ENCODE measurements at regions not wholly inside any gene's neighbourhood (a gene's known extent, or its start where the extent isn't known, plus 50 kb on each side); places are given as distances from the start of the nearest gene placed in this dataset.

DNA sequence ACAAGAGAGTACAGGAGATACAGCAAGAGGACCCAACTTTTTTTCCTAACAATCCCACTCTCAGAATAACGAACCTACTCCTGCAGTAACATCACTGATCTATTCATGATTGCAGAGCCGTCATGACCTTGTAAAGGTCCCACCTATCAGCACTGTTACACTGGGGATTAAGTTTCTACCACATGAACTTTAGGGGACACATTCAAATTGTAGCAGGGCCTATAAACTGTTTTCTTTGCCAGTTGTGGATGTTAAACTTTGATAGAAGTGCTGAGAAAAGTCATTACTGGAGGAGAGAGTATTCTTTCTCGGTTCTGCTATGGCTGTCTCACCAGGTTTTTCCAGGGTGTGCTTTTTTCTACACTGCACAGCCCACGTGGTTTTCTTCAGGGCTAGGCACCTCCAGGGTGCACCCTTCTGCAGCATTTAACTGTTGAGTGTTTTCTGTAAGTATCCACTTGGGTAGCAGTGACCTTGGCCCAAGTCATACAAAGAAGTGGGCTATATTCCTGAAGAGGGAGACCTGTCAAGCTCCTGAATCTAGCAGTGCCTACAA, 131.6 kb upstream of the AHR start:
- no peaks in the 10 kb centered on the region for H3K4me1 Mint-ChIP-seq

DNA sequence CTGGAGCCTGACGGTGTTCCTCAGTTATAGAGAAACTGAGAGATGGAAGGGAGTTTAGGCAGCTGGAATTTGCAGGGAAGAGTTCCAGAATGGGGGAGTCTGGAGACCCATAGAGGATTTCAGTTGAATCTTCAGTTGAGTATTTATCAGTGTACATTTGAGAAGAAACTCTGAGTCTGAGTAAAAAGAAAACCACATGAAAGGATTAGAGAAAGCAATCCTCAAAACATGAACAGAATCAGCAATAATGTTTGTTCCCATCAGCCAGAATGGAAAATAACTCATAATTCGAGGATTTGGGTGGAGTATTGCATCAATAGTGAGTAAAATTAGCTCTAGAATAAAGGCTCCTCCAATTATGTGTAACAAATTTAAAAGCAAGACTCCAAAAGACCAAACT, 130.0 kb upstream of the AHR start:
- no peak overlapping the region for H3K4me3 Mint-ChIP-seq
- H3K27me3 Mint-ChIP-seq (ENCODE audit: low read depth): no peaks in the 10 kb centered on the region
- peaks cover 4% of the 10 kb centered on the region for H3K9me3 Mint-ChIP-seq
- H3K4me1 Mint-ChIP-seq: no peaks in the 10 kb centered on the region
- TF ChIP-seq, protein P1, sequence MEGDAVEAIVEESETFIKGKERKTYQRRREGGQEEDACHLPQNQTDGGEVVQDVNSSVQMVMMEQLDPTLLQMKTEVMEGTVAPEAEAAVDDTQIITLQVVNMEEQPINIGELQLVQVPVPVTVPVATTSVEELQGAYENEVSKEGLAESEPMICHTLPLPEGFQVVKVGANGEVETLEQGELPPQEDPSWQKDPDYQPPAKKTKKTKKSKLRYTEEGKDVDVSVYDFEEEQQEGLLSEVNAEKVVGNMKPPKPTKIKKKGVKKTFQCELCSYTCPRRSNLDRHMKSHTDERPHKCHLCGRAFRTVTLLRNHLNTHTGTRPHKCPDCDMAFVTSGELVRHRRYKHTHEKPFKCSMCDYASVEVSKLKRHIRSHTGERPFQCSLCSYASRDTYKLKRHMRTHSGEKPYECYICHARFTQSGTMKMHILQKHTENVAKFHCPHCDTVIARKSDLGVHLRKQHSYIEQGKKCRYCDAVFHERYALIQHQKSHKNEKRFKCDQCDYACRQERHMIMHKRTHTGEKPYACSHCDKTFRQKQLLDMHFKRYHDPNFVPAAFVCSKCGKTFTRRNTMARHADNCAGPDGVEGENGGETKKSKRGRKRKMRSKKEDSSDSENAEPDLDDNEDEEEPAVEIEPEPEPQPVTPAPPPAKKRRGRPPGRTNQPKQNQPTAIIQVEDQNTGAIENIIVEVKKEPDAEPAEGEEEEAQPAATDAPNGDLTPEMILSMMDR (conservative IDR thresholded peaks at IDR 0.05): no peak
- DNase-seq (ENCODE audit: low read depth, low spot score): no peak
- H3K27ac Mint-ChIP-seq (ENCODE audit: unreplicated experiment): no peak overlapping the region
- peaks cover 2% of the 10 kb centered on the region for H3K36me3 Mint-ChIP-seq (ENCODE audit: low read depth)

More for the DNA sequence above, 131.6 kb upstream of the AHR start:
- H3K9me3 Mint-ChIP-seq: peaks cover 4% of the 10 kb centered on the region
- H3K27ac Mint-ChIP-seq (ENCODE audit: unreplicated experiment): no peak overlapping the region
- no peak for DNase-seq (ENCODE audit: low read depth, low spot score)
- H3K4me3 Mint-ChIP-seq: no peak overlapping the region
- TF ChIP-seq, protein P1 (conservative IDR thresholded peaks at IDR 0.05): no peak
- no peaks in the 10 kb centered on the region for H3K27me3 Mint-ChIP-seq (ENCODE audit: low read depth)
- H3K36me3 Mint-ChIP-seq (ENCODE audit: low read depth): peaks cover 2% of the 10 kb centered on the region

DNA sequence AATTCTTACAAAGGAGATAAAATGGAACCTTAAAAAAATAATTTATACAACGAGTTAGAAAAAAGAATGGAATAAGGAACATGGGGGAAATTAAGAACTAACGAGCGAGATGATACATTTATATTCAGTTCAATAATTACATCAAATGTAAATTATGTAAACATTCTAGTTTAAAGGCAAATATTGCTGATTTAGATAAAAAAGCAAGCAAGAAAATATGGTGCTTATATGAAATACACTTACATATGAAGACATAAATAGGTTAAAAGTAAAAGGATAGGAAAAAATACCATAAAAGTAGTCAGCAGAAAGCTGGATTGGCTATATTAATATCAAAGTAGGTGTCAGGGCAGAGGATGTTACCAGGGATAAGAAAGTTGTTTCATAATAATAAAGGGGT, 127.0 kb upstream of the AHR start:
- Mint-ChIP-seq H3K27me3 (ENCODE audit: low read depth) (no peaks in the 10 kb centered on the region), H3K4me3 (no peak overlapping the region), H3K36me3 (ENCODE audit: low read depth) (peaks cover 2% of the 10 kb centered on the region), H3K4me1 (no peaks in the 10 kb centered on the region), H3K9me3 (no peaks in the 10 kb centered on the region), H3K27ac (ENCODE audit: unreplicated experiment) (no peak overlapping the region)
- DNase-seq (ENCODE audit: low read depth, low spot score): no peak
- TF ChIP-seq, protein P1 (conservative IDR thresholded peaks at IDR 0.05): no peak

DNA sequence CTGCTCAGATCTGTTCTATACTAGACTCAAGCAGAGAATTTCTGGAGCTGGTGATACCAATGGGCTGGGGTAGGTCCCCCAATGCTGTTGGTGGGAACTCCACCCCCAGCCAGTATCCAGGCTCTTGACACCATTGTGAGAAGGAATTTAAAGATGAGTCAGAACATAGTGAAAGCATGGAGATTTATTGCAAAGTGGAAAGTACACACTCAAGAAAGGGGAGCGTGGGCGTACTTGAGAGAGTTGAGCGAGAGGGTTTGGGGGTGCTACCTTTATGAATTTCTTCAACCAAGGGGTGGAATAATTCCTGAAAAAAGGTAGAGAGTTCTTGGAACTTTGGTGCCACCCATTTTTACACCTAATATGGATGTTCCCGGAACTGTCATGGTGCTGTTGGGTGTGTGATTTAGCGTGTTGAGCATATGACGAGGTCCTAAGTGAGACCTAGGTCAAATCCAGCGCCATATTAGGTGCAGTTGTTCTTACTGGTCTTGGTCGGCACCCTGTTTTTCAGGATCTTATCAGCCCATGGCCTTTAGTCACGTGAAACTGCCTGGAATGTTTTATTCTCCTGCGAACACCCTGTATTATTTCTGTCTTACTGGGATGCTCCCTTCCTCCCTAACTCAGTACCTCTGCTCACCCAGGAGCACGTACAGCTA, 122.0 kb upstream of the AHR start:
- no peak overlapping the region for H3K4me3 Mint-ChIP-seq
- TF ChIP-seq, protein P1 (conservative IDR thresholded peaks at IDR 0.05): no peak
- H3K36me3 Mint-ChIP-seq (ENCODE audit: low read depth): no peaks in the 10 kb centered on the region
- DNase-seq (ENCODE audit: low read depth, low spot score): no peak
- H3K27ac Mint-ChIP-seq (ENCODE audit: unreplicated experiment): no peak overlapping the region
- H3K9me3 Mint-ChIP-seq: no peaks in the 10 kb centered on the region
- no peaks in the 10 kb centered on the region for H3K27me3 Mint-ChIP-seq (ENCODE audit: low read depth)
- H3K4me1 Mint-ChIP-seq: no peaks in the 10 kb centered on the region

DNA sequence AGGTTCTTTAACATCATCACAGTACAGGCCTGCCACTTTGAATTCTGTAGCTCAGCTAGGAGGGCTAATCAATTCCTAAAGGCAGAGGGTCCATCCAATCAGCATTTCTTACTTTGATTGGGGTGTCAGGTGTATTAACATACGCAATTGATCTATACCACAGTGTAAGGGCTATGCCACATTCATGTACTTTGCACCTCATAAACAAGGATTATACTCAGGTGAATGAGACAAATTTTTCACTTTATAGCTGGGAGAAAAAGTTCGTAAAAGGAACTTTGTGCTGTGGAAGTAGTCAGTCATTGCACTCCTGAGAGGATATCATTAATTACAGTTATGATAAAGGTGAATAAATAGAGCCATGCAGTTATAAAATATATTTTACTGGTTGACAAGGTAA, 119.9 kb upstream of the AHR start:
- TF ChIP-seq, protein P1 (conservative IDR thresholded peaks at IDR 0.05): no peak
- DNase-seq (ENCODE audit: low read depth, low spot score): no peak
- Mint-ChIP-seq H3K27me3 (ENCODE audit: low read depth) (no peaks in the 10 kb centered on the region), H3K27ac (ENCODE audit: unreplicated experiment) (no peak overlapping the region), H3K4me1 (no peaks in the 10 kb centered on the region), H3K36me3 (ENCODE audit: low read depth) (no peaks in the 10 kb centered on the region), H3K9me3 (peaks cover 2% of the 10 kb centered on the region), H3K4me3 (no peak overlapping the region)
